Colonic mucosa (tissue), 4 donors: ENCODE measurements at regions not wholly inside any gene's neighbourhood (a gene's known extent, or its start where the extent isn't known, plus 50 kb on each side); places are given as distances from the start of the nearest gene placed in this dataset.

Experiments used
- DNase-seq: peaks from one replicate; pipeline ENCODE4 v3.0.0-alpha.2; 2020
- H3K27ac ChIP-seq: fragments of 200-600 bp; one replicate; pipeline ENCODE4 v1.8.0; 2021
- H3K27me3 ChIP-seq: fragments of 200-600 bp; one replicate; pipeline ENCODE4 v1.8.0; 2021
- H3K36me3 ChIP-seq: fragments of 200-600 bp; one replicate; pipeline ENCODE4 v1.8.0; 2021
- H3K4me1 ChIP-seq: fragments of 200-600 bp; one replicate; pipeline ENCODE4 v1.8.0; 2021; ENCODE audit warnings: mild to moderate bottlenecking
- H3K4me3 ChIP-seq: fragments of 200-600 bp; one replicate; pipeline ENCODE4 v1.8.0; 2021
- H3K9ac ChIP-seq, 2 donors: one replicate each; pipeline ENCODE4 v1.7.0; 2013; ENCODE audit warnings: control low read depth in 2 of 2, low read depth in 2 of 2, low read length in 2 of 2
- H3K9me3 ChIP-seq: fragments of 200-600 bp; one replicate; pipeline ENCODE4 v1.8.0; 2021
- intact Hi-C: fragments of 100-400 bp; cut with DNase I; formaldehyde crosslinking; loops from one replicate; pipeline ENCODE4 v1.14.1; 2022
- TF ChIP-seq, protein P1 (sequence below): fragments of 200-600 bp; IDR thresholded peaks from one replicate; pipeline ENCODE4 v1.8.0; 2022; ENCODE audit warnings: antibody characterized with exemption, mild to moderate bottlenecking
- donor health status: healthy.
- donor health status: DM: no; HTN: no; CAD: no.
- donor health status: DM: no; HTN: no; CAD: no.

DNA sequence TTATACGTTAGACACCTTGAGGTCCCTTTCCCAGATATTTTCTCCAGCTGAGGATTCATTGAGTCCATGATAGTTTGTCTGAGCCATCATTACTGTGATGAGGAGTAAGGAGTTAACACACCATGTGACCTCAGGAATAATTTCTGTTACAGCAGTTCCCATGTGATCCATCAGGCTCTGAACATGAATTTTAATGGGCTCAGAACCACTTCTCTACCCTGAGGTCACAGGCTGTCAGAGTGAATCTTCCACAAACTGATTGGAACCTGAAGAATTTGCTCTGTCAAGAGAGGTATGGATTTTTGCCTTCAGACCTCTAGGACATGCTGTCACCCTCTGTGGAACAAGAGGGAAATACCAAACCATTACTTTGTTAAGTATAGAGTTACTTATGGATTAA, 81.0 kb downstream of the NTMT2 start:
- Histone ChIP-seq H3K9me3 (no peaks in the 10 kb centered on the region), H3K4me3 (no peak overlapping the region), H3K9ac (no peak overlapping the region), H3K27ac (no peak overlapping the region), H3K4me1 (no peaks in the 10 kb centered on the region), H3K27me3 (no peaks in the 10 kb centered on the region), H3K36me3 (no peaks in the 10 kb centered on the region)
- intact Hi-C loops: no loop called here
- TF ChIP-seq, protein P1, sequence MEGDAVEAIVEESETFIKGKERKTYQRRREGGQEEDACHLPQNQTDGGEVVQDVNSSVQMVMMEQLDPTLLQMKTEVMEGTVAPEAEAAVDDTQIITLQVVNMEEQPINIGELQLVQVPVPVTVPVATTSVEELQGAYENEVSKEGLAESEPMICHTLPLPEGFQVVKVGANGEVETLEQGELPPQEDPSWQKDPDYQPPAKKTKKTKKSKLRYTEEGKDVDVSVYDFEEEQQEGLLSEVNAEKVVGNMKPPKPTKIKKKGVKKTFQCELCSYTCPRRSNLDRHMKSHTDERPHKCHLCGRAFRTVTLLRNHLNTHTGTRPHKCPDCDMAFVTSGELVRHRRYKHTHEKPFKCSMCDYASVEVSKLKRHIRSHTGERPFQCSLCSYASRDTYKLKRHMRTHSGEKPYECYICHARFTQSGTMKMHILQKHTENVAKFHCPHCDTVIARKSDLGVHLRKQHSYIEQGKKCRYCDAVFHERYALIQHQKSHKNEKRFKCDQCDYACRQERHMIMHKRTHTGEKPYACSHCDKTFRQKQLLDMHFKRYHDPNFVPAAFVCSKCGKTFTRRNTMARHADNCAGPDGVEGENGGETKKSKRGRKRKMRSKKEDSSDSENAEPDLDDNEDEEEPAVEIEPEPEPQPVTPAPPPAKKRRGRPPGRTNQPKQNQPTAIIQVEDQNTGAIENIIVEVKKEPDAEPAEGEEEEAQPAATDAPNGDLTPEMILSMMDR: no peak
- no peak for DNase-seq

DNA sequence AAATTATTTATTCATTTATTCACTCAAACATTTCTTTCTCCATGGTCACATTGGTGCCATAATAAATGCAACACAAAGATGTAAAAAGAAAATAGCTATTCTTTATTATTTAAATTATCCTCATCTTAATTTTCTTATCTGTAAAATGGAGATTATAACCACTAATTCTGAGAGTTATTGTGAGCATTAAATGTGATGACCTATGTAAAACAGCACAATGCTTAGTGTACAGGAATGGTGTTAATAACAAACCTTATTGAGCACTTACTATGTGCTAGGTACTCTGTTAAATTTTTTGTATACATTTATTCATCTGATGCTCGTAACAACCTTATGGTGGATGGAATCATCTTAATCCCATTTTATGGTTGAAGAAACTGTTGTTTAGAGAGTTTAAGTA, 84.6 kb downstream of the NTMT2 start:
- H3K4me1 ChIP-seq: no peaks in the 10 kb centered on the region

DNA sequence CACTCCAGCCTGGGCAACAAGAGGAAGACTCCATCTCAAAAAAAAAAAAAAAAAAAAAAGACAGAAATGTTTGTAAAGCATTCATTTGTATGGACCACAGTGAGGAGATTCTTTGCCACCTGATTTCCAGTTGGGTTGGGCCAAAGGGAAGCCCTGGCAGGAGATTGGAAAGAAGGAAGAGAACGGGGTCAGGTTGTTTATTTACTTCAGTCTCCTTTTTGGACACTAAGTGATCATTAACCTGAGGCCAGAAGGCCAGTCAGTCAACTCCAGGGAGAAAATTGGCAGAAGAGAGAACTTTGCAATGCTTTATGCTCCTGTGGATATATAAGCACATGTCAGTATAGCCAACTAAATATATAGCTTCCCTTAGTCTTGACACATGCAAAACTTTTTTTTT, 85.9 kb downstream of the NTMT2 start:
- no peaks in the 10 kb centered on the region for H3K9me3 ChIP-seq
- H3K27me3 ChIP-seq: no peaks in the 10 kb centered on the region
- H3K4me3 ChIP-seq: no peak overlapping the region
- intact Hi-C loops: no loop called here
- no peaks in the 10 kb centered on the region for H3K4me1 ChIP-seq
- no peak overlapping the region for H3K9ac ChIP-seq
- no peaks in the 10 kb centered on the region for H3K36me3 ChIP-seq
- TF ChIP-seq, protein P1: no peak
- DNase-seq: no peak
- H3K27ac ChIP-seq: no peak overlapping the region

More for the DNA sequence above, 84.6 kb downstream of the NTMT2 start:
- DNase-seq: no peak
- H3K27ac ChIP-seq: no peak overlapping the region
- TF ChIP-seq, protein P1: no peak
- no peaks in the 10 kb centered on the region for H3K27me3 ChIP-seq
- intact Hi-C loops: no loop called here
- H3K4me3 ChIP-seq: no peak overlapping the region
- no peaks in the 10 kb centered on the region for H3K36me3 ChIP-seq
- H3K9me3 ChIP-seq: no peaks in the 10 kb centered on the region
- no peak overlapping the region for H3K9ac ChIP-seq

DNA sequence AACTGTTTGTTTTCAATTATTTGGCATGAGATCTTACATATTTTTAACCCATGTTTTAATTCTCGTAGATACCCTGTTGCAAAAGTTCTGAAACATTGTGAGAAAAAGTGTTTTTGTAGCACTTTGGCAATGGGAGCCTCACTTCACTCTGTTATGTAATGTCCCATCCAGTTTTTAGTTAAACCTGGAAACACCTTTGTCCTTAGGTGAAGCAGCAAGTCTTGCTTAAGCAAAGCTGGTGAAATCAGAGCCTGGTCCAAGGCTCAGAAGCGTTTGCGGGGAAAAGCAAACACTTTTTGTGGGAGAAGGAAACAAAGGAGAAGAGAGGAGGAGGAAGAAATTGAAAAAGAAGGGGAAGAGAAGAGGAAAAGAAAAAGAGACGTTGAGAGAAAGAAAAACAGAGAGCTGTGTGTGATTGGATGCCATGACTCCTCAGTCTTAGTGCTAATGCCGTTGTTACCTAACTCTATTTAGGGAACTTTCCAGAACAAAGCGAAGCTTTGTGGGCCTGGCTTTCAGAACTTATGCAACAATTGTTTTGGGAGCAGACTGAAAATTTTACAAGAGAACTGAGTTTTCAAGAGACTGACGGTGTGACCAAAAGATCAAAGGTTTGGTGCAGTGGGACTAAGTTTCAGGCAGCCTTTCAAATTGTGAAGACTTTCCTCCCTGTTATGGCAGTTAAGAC, 93.1 kb downstream of the NTMT2 start:
- no peak overlapping the region for H3K27ac ChIP-seq
- intact Hi-C loops: no loop called here
- TF ChIP-seq, protein P1: no peak
- no peaks in the 10 kb centered on the region for H3K9me3 ChIP-seq
- no peak for DNase-seq
- H3K4me1 ChIP-seq: no peaks in the 10 kb centered on the region
- H3K27me3 ChIP-seq: no peaks in the 10 kb centered on the region
- no peaks in the 10 kb centered on the region for H3K36me3 ChIP-seq
- H3K9ac ChIP-seq: no peak overlapping the region
- H3K4me3 ChIP-seq: no peak overlapping the region

DNA sequence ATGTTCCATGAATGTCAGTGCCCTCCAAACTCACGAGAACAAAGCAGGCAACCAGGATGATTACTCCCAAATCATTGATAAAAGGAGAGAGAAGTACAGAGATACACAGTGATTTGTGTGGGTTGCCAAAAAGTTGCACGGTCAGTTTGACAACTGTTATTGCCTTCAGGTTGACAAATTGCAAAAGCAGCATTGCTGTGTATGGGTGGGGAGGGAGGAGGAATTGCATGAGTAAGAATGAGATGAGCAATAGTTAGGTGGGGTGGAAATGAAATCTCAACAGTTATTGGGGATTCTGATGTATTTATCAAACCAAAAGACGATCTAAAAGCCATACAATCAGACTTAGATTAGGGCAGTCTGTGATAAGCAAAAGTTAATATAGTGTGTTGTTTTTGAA, 93.7 kb downstream of the NTMT2 start:
- DNase-seq: no peak
- H3K4me3 ChIP-seq: no peak overlapping the region
- no peaks in the 10 kb centered on the region for H3K27me3 ChIP-seq
- H3K9me3 ChIP-seq: no peaks in the 10 kb centered on the region
- H3K27ac ChIP-seq: no peak overlapping the region
- H3K36me3 ChIP-seq: no peaks in the 10 kb centered on the region
- TF ChIP-seq, protein P1: no peak
- no peak overlapping the region for H3K9ac ChIP-seq
- intact Hi-C loops: no loop called here
- no peaks in the 10 kb centered on the region for H3K4me1 ChIP-seq
